GM23248 (cell line): ENCODE measurements at regions not wholly inside any gene's neighbourhood (a gene's known extent, or its start where the extent isn't known, plus 50 kb on each side); places are given as distances from the start of the nearest gene placed in this dataset.

Experiments
- DNase-seq: peaks from one replicate; pipeline ENCODE4 v3.0.0-alpha.2; 2015
- H2AFZ ChIP-seq: fragments of 200-600 bp; sonication (generic); 2 replicates; pipeline ENCODE4 v1.6.1; 2016; ENCODE audit warnings: antibody characterized with exemption
- H3F3A ChIP-seq: fragments of 200-600 bp; sonication (generic); 2 replicates; pipeline ENCODE4 v1.6.1; 2016; ENCODE audit warnings: mild to moderate bottlenecking, antibody characterized with exemption, mixed run types; ENCODE audit not compliant: insufficient read depth
- H3K27ac ChIP-seq: fragments of 200-600 bp; sonication (generic); 2 replicates; pipeline ENCODE4 v1.5.1; 2016; ENCODE audit warnings: mild to moderate bottlenecking
- H3K27me3 ChIP-seq: fragments of 200-600 bp; sonication (generic); replicated peaks from 2 replicates; pipeline ENCODE4 v1.6.1; 2016; ENCODE audit warnings: mild to moderate bottlenecking; ENCODE audit not compliant: insufficient read depth
- H3K36me3 ChIP-seq: fragments of 200-600 bp; sonication (generic); 2 replicates; pipeline ENCODE4 v1.6.1; 2016; ENCODE audit warnings: low read depth, mild to moderate bottlenecking
- H3K4me1 ChIP-seq: fragments of 200-600 bp; sonication (generic); 2 replicates; pipeline ENCODE4 v1.6.1; 2016; ENCODE audit warnings: mild to moderate bottlenecking; ENCODE audit not compliant: insufficient read depth
- H3K4me2 ChIP-seq: fragments of 200-600 bp; sonication (generic); one replicate; pipeline ENCODE4 v1.6.1; 2016; ENCODE audit warnings: mild to moderate bottlenecking; ENCODE audit not compliant: unreplicated experiment
- H3K4me3 ChIP-seq: fragments of 200-600 bp; sonication (generic); 2 replicates; pipeline ENCODE4 v1.5.1; 2016; ENCODE audit warnings: mild to moderate bottlenecking
- H3K79me2 ChIP-seq: fragments of 200-600 bp; sonication (generic); 2 replicates; pipeline ENCODE4 v1.6.1; 2016; ENCODE audit warnings: mild to moderate bottlenecking; ENCODE audit not compliant: insufficient read depth
- H3K9ac ChIP-seq: fragments of 200-600 bp; sonication (generic); 2 replicates; pipeline ENCODE4 v1.6.1; 2016; ENCODE audit warnings: mild to moderate bottlenecking
- H3K9me2 ChIP-seq: fragments of 200-600 bp; sonication (generic); 2 replicates; pipeline ENCODE4 v1.6.1; 2016; ENCODE audit warnings: mixed run types, mild to moderate bottlenecking, moderate library complexity; ENCODE audit not compliant: insufficient read depth
- H3K9me3 ChIP-seq: fragments of 200-600 bp; sonication (generic); one replicate; pipeline ENCODE4 v1.6.1; 2017; ENCODE audit warnings: low read depth
- H4K20me1 ChIP-seq: fragments of 200-600 bp; sonication (generic); 2 replicates; pipeline ENCODE4 v1.6.0; 2016; ENCODE audit not compliant: insufficient read depth
- EZH2 ChIP-seq: fragments of 200-600 bp; sonication (generic); IDR thresholded peaks from 2 replicates; pipeline ENCODE4 v1.6.1; 2018; ENCODE audit warnings: antibody characterized with exemption, mild to moderate bottlenecking; ENCODE audit not compliant: insufficient read depth, poor library complexity, severe bottlenecking
- EZH2phosphoT487 ChIP-seq: fragments of 200-600 bp; sonication (generic); IDR thresholded peaks from 2 replicates; pipeline ENCODE4 v1.6.1; 2018; ENCODE audit warnings: antibody characterized with exemption, moderate library complexity, mild to moderate bottlenecking, low read depth; ENCODE audit not compliant: insufficient read depth
- WGBS, 2 experiments: methylation state at CpG; one replicate each; pipeline ENCODE4 v1.1.6; 2015 to 2017; ENCODE audit warnings: low lambda C conversion rate in 2 of 2, low coverage in 1 of 2; ENCODE audit errors: missing lambda C conversion rate in 2 of 2; 5-methylcytosine and 5-hydroxymethylcytosine counted together
- in situ Hi-C: fragments of 300-500 bp; cut with MboI; formaldehyde crosslinking; loops from 2 replicates; pipeline ENCODE4 v1.15.0; 2020

GRCh38 chr5:129382921-129383672 lies 77.0 kb upstream of the ADAMTS19 start:
- H3K27ac ChIP-seq = no peak overlapping the region
- no peaks in the 10 kb centered on the region for H3K9me3 ChIP-seq
- in situ Hi-C loops = no loop called here
- TF ChIP-seq EZH2phosphoT487 = no peak
- no peak for TF ChIP-seq EZH2
- no peak overlapping the region for H3K4me3 ChIP-seq
- no peaks in the 10 kb centered on the region for H3K27me3 ChIP-seq
- no peaks in the 10 kb centered on the region for H3K36me3 ChIP-seq
- H3K4me1 ChIP-seq = no peaks in the 10 kb centered on the region
- H3K9ac ChIP-seq = no peak overlapping the region
- H3F3A ChIP-seq = no peaks in the 10 kb centered on the region
- H4K20me1 ChIP-seq = no peaks in the 10 kb centered on the region
- H2AFZ ChIP-seq = no peak overlapping the region
- 0% methylated on average over 1 of the region's 1 CpG for WGBS, 2 experiments
- H3K9me2 ChIP-seq = no peaks in the 10 kb centered on the region
- no peak overlapping the region for H3K4me2 ChIP-seq
- DNase-seq = no peak
- no peaks in the 10 kb centered on the region for H3K79me2 ChIP-seq

- Histone ChIP-seq H3K4me2 (no peak overlapping the region), H3K4me1 (no peaks in the 10 kb centered on the region), H3K9me2 (no peaks in the 10 kb centered on the region), H3K27ac (no peak overlapping the region), H2AFZ (no peak overlapping the region), H3K9ac (no peak overlapping the region), H3K27me3 (no peaks in the 10 kb centered on the region), H3K4me3 (no peak overlapping the region), H3K9me3 (no peaks in the 10 kb centered on the region), H3K79me2 (no peaks in the 10 kb centered on the region), H3F3A (no peaks in the 10 kb centered on the region), H3K36me3 (no peaks in the 10 kb centered on the region), H4K20me1 (no peaks in the 10 kb centered on the region)
- in situ Hi-C loops = no loop called here
- DNase-seq = no peak
- WGBS, 2 experiments = 30 to 35% methylated on average over 4 of the region's 4 CpGs
- TF ChIP-seq EZH2 (no peak), EZH2phosphoT487 (no peak)
Measured at GRCh38 chr5:129384193-129384592, 75.9 kb upstream of the ADAMTS19 start.

GRCh38 chr5:129384736-129385135 lies 75.4 kb upstream of the ADAMTS19 start:
- H3K9me3 ChIP-seq = no peaks in the 10 kb centered on the region
- no peaks in the 10 kb centered on the region for H3K27me3 ChIP-seq
- 28 to 41% methylated on average over 1 of the region's 1 CpG for WGBS, 2 experiments
- H3K79me2 ChIP-seq = no peaks in the 10 kb centered on the region
- H3K9me2 ChIP-seq = no peaks in the 10 kb centered on the region
- H3K9ac ChIP-seq = no peak overlapping the region
- no peak for TF ChIP-seq EZH2phosphoT487
- TF ChIP-seq EZH2 = no peak
- H3K27ac ChIP-seq = no peak overlapping the region
- no peaks in the 10 kb centered on the region for H3K36me3 ChIP-seq
- no peak overlapping the region for H3K4me2 ChIP-seq
- DNase-seq = no peak
- H3K4me3 ChIP-seq = no peak overlapping the region
- no peaks in the 10 kb centered on the region for H3F3A ChIP-seq
- H3K4me1 ChIP-seq = no peaks in the 10 kb centered on the region
- in situ Hi-C loops = no loop called here
- no peaks in the 10 kb centered on the region for H4K20me1 ChIP-seq
- no peak overlapping the region for H2AFZ ChIP-seq

- in situ Hi-C loops = no loop called here
- no peaks in the 10 kb centered on the region for H3K9me2 ChIP-seq
- no peak for TF ChIP-seq EZH2
- TF ChIP-seq EZH2phosphoT487 = no peak
- no peaks in the 10 kb centered on the region for H3K9me3 ChIP-seq
- no peak overlapping the region for H3K4me2 ChIP-seq
- no peaks in the 10 kb centered on the region for H3K4me1 ChIP-seq
- no peaks in the 10 kb centered on the region for H4K20me1 ChIP-seq
- H3K36me3 ChIP-seq = no peaks in the 10 kb centered on the region
- no peak overlapping the region for H2AFZ ChIP-seq
- H3K4me3 ChIP-seq = no peak overlapping the region
- no peaks in the 10 kb centered on the region for H3F3A ChIP-seq
- H3K79me2 ChIP-seq = no peaks in the 10 kb centered on the region
- WGBS, 2 experiments = 26 to 27% methylated on average over 2 of the region's 2 CpGs
- H3K27ac ChIP-seq = no peak overlapping the region
- H3K9ac ChIP-seq = no peak overlapping the region
- no peak for DNase-seq
- H3K27me3 ChIP-seq = no peaks in the 10 kb centered on the region
Measured at GRCh38 chr5:129387944-129388343, 72.2 kb upstream of the ADAMTS19 start.
